HL-60 (cell line): ENCODE measurements at regions not wholly inside any gene's neighbourhood (a gene's known extent, or its start where the extent isn't known, plus 50 kb on each side); places are given as distances from the start of the nearest gene placed in this dataset.

ENCODE experiments used
- GABPA ChIP-seq: IDR thresholded peaks from 2 replicates; pipeline ENCODE4 v1.6.1; 2012; ENCODE audit warnings: low read depth
- POLR2AphosphoS5 ChIP-seq: IDR thresholded peaks from 2 replicates; pipeline ENCODE4 v1.6.1; 2012; ENCODE audit warnings: low read depth
- SPI1 ChIP-seq: IDR thresholded peaks from 2 replicates; pipeline ENCODE4 v1.6.1; 2012; ENCODE audit warnings: low read depth, mild to moderate bottlenecking, borderline replicate concordance
- TF ChIP-seq, protein P1 (sequence below): IDR thresholded peaks from one replicate; pipeline ENCODE4 v1.5.1; 2011; ENCODE audit warnings: low read length, control low read depth, inconsistent platforms; ENCODE audit not compliant: insufficient read depth
- TF ChIP-seq, protein P2 (sequence below): IDR thresholded peaks from 2 replicates; pipeline ENCODE4 v1.6.1; 2012; ENCODE audit warnings: low read depth; ENCODE audit not compliant: insufficient replicate concordance

DNA sequence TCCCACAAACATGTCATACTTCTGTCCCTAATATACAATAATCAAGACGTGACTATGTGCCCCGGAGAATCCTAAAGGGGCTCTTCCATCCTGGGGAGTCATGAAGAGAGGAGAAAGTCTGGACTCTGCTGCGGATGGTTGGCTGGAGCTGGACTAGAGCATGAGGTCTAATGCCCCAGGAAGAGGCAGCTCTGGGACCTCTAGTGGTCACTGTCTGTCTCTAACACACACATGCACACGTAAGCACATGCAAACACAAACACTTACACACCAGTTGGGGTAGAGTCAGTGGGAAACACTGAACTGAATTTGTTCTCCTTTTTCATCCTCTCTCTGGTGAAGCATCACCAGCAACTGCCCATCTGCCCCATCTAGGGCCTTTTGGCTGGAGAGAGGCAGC, 271.6 kb downstream of the TDRD15 start:
- TF ChIP-seq, protein P1, sequence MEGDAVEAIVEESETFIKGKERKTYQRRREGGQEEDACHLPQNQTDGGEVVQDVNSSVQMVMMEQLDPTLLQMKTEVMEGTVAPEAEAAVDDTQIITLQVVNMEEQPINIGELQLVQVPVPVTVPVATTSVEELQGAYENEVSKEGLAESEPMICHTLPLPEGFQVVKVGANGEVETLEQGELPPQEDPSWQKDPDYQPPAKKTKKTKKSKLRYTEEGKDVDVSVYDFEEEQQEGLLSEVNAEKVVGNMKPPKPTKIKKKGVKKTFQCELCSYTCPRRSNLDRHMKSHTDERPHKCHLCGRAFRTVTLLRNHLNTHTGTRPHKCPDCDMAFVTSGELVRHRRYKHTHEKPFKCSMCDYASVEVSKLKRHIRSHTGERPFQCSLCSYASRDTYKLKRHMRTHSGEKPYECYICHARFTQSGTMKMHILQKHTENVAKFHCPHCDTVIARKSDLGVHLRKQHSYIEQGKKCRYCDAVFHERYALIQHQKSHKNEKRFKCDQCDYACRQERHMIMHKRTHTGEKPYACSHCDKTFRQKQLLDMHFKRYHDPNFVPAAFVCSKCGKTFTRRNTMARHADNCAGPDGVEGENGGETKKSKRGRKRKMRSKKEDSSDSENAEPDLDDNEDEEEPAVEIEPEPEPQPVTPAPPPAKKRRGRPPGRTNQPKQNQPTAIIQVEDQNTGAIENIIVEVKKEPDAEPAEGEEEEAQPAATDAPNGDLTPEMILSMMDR: no peak
- no peak for TF ChIP-seq SPI1
- TF ChIP-seq POLR2AphosphoS5: no peak
- TF ChIP-seq, protein P2, sequence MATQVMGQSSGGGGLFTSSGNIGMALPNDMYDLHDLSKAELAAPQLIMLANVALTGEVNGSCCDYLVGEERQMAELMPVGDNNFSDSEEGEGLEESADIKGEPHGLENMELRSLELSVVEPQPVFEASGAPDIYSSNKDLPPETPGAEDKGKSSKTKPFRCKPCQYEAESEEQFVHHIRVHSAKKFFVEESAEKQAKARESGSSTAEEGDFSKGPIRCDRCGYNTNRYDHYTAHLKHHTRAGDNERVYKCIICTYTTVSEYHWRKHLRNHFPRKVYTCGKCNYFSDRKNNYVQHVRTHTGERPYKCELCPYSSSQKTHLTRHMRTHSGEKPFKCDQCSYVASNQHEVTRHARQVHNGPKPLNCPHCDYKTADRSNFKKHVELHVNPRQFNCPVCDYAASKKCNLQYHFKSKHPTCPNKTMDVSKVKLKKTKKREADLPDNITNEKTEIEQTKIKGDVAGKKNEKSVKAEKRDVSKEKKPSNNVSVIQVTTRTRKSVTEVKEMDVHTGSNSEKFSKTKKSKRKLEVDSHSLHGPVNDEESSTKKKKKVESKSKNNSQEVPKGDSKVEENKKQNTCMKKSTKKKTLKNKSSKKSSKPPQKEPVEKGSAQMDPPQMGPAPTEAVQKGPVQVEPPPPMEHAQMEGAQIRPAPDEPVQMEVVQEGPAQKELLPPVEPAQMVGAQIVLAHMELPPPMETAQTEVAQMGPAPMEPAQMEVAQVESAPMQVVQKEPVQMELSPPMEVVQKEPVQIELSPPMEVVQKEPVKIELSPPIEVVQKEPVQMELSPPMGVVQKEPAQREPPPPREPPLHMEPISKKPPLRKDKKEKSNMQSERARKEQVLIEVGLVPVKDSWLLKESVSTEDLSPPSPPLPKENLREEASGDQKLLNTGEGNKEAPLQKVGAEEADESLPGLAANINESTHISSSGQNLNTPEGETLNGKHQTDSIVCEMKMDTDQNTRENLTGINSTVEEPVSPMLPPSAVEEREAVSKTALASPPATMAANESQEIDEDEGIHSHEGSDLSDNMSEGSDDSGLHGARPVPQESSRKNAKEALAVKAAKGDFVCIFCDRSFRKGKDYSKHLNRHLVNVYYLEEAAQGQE: no peak
- no peak for TF ChIP-seq GABPA
